CD1c-positive myeloid dendritic cell (primary cell): ENCODE measurements at regions not wholly inside any gene's neighbourhood (a gene's known extent, or its start where the extent isn't known, plus 50 kb on each side); places are given as distances from the start of the nearest gene placed in this dataset.

Source experiments
- DNase-seq: peaks from one replicate; pipeline ENCODE4 v3.0.0-alpha.2; 2016; ENCODE audit errors: extremely low spot score

- DNase-seq: no peak
Measured at GRCh38 chr6:104574135-104574750, 285.5 kb downstream of the HACE1 start.

GRCh38 chr6:104573350-104573749, 286.4 kb downstream of the HACE1 start:
- DNase-seq: no peak

- no peak for DNase-seq
Measured at GRCh38 chr6:104572901-104573300, 286.8 kb downstream of the HACE1 start.

GRCh38 chr6:104566411-104566810, 293.3 kb downstream of the HACE1 start:
- no peak for DNase-seq

GRCh38 chr6:104563306-104563705, 296.4 kb downstream of the HACE1 start:
- DNase-seq: no peak

- no peak for DNase-seq
Measured at GRCh38 chr6:104559435-104560202, 300.1 kb downstream of the HACE1 start.

GRCh38 chr6:104558746-104559145, 301.0 kb downstream of the HACE1 start:
- DNase-seq: no peak

- DNase-seq: no peak
Measured at GRCh38 chr6:104548297-104548696, 311.4 kb downstream of the HACE1 start.

GRCh38 chr6:104541411-104541810, 318.3 kb downstream of the HACE1 start:
- no peak for DNase-seq

- no peak for DNase-seq
Measured at GRCh38 chr6:104540743-104541142, 319.0 kb downstream of the HACE1 start.

- DNase-seq: no peak
Measured at GRCh38 chr6:104539173-104539572, 320.5 kb downstream of the HACE1 start.

- no peak for DNase-seq
Measured at GRCh38 chr6:104537872-104538271, 321.8 kb downstream of the HACE1 start.

GRCh38 chr6:104537180-104537579, 322.5 kb downstream of the HACE1 start:
- no peak for DNase-seq

GRCh38 chr6:104532462-104532861, 327.3 kb downstream of the HACE1 start:
- DNase-seq: peak; percentile 4

- peak; percentile 12 for DNase-seq
Measured at GRCh38 chr6:104531646-104532045, 328.1 kb downstream of the HACE1 start.

GRCh38 chr6:104527761-104528415, 331.8 kb downstream of the HACE1 start:
- no peak for DNase-seq

GRCh38 chr6:104527311-104527710, 332.4 kb downstream of the HACE1 start:
- DNase-seq: peak; percentile 22

GRCh38 chr6:104526376-104526775, 333.3 kb downstream of the HACE1 start:
- no peak for DNase-seq

GRCh38 chr6:104525677-104526322, 333.9 kb downstream of the HACE1 start:
- DNase-seq: peak; percentile 83

- peak; percentile 17 for DNase-seq
Measured at GRCh38 chr6:104522533-104522932, 337.2 kb downstream of the HACE1 start.

- no peak for DNase-seq
Measured at GRCh38 chr6:104521176-104521575, 338.5 kb downstream of the HACE1 start.

- no peak for DNase-seq
Measured at GRCh38 chr6:104519566-104519965, 340.2 kb downstream of the HACE1 start.
